Kidney (tissue), 13 donors: ENCODE measurements at regions not wholly inside any gene's neighbourhood (a gene's known extent, or its start where the extent isn't known, plus 50 kb on each side); places are given as distances from the start of the nearest gene placed in this dataset.
"Not testable (repeated sequence)": the region's sequence is repeated elsewhere in the genome, so short reads cannot be mapped to it uniquely, and the experiment has no call there.

Source experiments
- DNase-seq, 5 donors: peaks; one replicate each; pipeline ENCODE4 v3.0.0-alpha.2; 2013 to 2020
- FAIRE-seq: peaks from 2 replicates; lab custom pipeline; 2012; peaks lifted over from hg19 to GRCh38; lab: Jason Lieb, UNC
- H3K27ac ChIP-seq, 2 donors: one replicate each; pipeline ENCODE4 v1.7.0; 2013; ENCODE audit warnings: low read depth in 2 of 2, low read length in 2 of 2, inconsistent platforms in 1 of 2
- H3K27me3 ChIP-seq: one replicate; pipeline ENCODE4 v1.7.1; 2013; ENCODE audit warnings: low read length, inconsistent platforms; ENCODE audit not compliant: control insufficient read depth, insufficient read depth
- H3K36me3 ChIP-seq, 3 donors: one replicate each; pipeline versions ENCODE4 v1.7.0 to v1.7.1; 2013; ENCODE audit warnings: low read length in 3 of 3, control low read depth in 1 of 3, inconsistent platforms in 1 of 3; ENCODE audit not compliant: insufficient read depth in 3 of 3, control insufficient read depth in 2 of 3
- H3K4me1 ChIP-seq, 3 donors: one replicate each; pipeline versions ENCODE4 v1.7.0 to v1.7.1; 2013; ENCODE audit warnings: low read length in 3 of 3, inconsistent platforms in 1 of 3, low read depth in 1 of 3; ENCODE audit not compliant: control insufficient read depth in 2 of 3, insufficient read depth in 2 of 3
- H3K4me3 ChIP-seq, 3 donors: one replicate each; pipeline versions ENCODE4 v1.7.0 to v1.8.1; 2013; ENCODE audit warnings: low read length in 3 of 3, control low read depth in 1 of 3, inconsistent platforms in 1 of 3
- H3K9ac ChIP-seq, 3 donors: one replicate each; pipeline versions ENCODE4 v1.7.0 to v1.7.1; 2013; ENCODE audit warnings: low read length in 3 of 3, control low read depth in 1 of 3, inconsistent platforms in 1 of 3
- H3K9me3 ChIP-seq, 3 donors: one replicate each; pipeline versions ENCODE4 v1.7.0 to v1.7.1; 2013; ENCODE audit warnings: low read length in 3 of 3, control low read depth in 1 of 3, inconsistent platforms in 1 of 3; ENCODE audit not compliant: control insufficient read depth in 2 of 3, insufficient read depth in 1 of 3
- CTCF ChIP-seq: IDR thresholded peaks from 3 replicates; pipeline ENCODE4 v1.5.1; 2012; ENCODE audit warnings: mild to moderate bottlenecking, moderate library complexity, borderline replicate concordance; ENCODE audit not compliant: insufficient read depth; ENCODE audit errors: extremely low read depth
- intact Hi-C: fragments of 100-400 bp; cut with DNase I; formaldehyde crosslinking; loops from one replicate; pipeline ENCODE4 v1.11.1; 2022
- donor health status: control.
- donor health status: control.
- donor health status: control.
- donor health status: control.
- donor health status: control.
- donor health status: DM: yes; HTN: yes; CAD: no.
- donor health status: Normal renal cell carcinoma (clear cell type).

- no peak for FAIRE-seq
Observed at GRCh38 chr14:48614003-48614402, 938.6 kb upstream of the MDGA2 start.

GRCh38 chr14:48606960-48607359 lies 931.6 kb upstream of the MDGA2 start:
- H3K27me3 ChIP-seq, intact Hi-C loops, FAIRE-seq, H3K9me3 ChIP-seq, H3K4me3 ChIP-seq, H3K36me3 ChIP-seq, H3K27ac ChIP-seq, H3K4me1 ChIP-seq, DNase-seq, H3K9ac ChIP-seq: not testable (repeated sequence)

More at GRCh38 chr14:48614003-48614402, 938.6 kb upstream of the MDGA2 start:
- no peak overlapping the region for H3K4me3 ChIP-seq
- no peaks in the 10 kb centered on the region for H3K4me1 ChIP-seq
- DNase-seq: no peak
- H3K9me3 ChIP-seq: no peaks in the 10 kb centered on the region
- H3K9ac ChIP-seq: no peak overlapping the region
- H3K27me3 ChIP-seq: no peaks in the 10 kb centered on the region
- intact Hi-C loops: no loop called here
- TF ChIP-seq CTCF: no peak
- no peaks in the 10 kb centered on the region for H3K36me3 ChIP-seq
- H3K27ac ChIP-seq: no peak overlapping the region

GRCh38 chr14:48598458-48598857 lies 923.1 kb upstream of the MDGA2 start:
- FAIRE-seq (no peak), DNase-seq (no peak)
- H3K9ac ChIP-seq: no peak overlapping the region
- H3K27ac ChIP-seq: no peak overlapping the region
- H3K4me3 ChIP-seq: no peak overlapping the region
- H3K4me1 ChIP-seq: no peaks in the 10 kb centered on the region
- no peaks in the 10 kb centered on the region for H3K27me3 ChIP-seq
- H3K36me3 ChIP-seq: no peaks in the 10 kb centered on the region
- intact Hi-C loops: no loop called here
- peaks cover 0 to 2% (median 0%) of the 10 kb centered on the region in 3 donors for H3K9me3 ChIP-seq
- TF ChIP-seq CTCF: no peak

GRCh38 chr14:48586099-48586498 lies 910.7 kb upstream of the MDGA2 start:
- Histone ChIP-seq H3K9me3 (no peaks in the 10 kb centered on the region), H3K4me1 (no peaks in the 10 kb centered on the region), H3K4me3 (no peak overlapping the region), H3K36me3 (no peaks in the 10 kb centered on the region), H3K27me3 (no peaks in the 10 kb centered on the region), H3K9ac (no peak overlapping the region), H3K27ac (no peak overlapping the region)
- DNase-seq (no peak), FAIRE-seq (no peak)
- intact Hi-C loops: no loop called here
- TF ChIP-seq CTCF: no peak
